Stimulated activated memory B cell treated with anti-CD40 and anti-IgM and Interleukin-4, amounts not matched to agents 10 μg/mL and 1 μg/mL and 100 μg/mL, for 72 hours (primary cell): ENCODE measurements at regions not wholly inside any gene's neighbourhood (a gene's known extent, or its start where the extent isn't known, plus 50 kb on each side); places are given as distances from the start of the nearest gene placed in this dataset.

Source experiments
- ATAC-seq: fragments of 150-1000 bp; cut with Tn5 transposase; 2 replicates; pipeline ENCODE4 v1.10.0; 2021
- H3K27ac Mint-ChIP-seq: one replicate; pipeline ENCODE4 v1.8.0; 2022; ENCODE audit warnings: mild to moderate bottlenecking, mixed read lengths
- H3K27me3 Mint-ChIP-seq: one replicate; pipeline ENCODE4 v1.8.0; 2022; ENCODE audit warnings: mixed read lengths
- H3K36me3 Mint-ChIP-seq: one replicate; pipeline ENCODE4 v1.8.0; 2022; ENCODE audit warnings: mixed read lengths
- H3K4me1 Mint-ChIP-seq: one replicate; pipeline ENCODE4 v1.8.0; 2022; ENCODE audit warnings: mixed read lengths
- H3K4me3 Mint-ChIP-seq: one replicate; pipeline ENCODE4 v1.8.0; 2022; ENCODE audit warnings: mild to moderate bottlenecking, moderate library complexity, mixed read lengths
- H3K9me3 Mint-ChIP-seq: one replicate; pipeline ENCODE4 v1.8.0; 2022; ENCODE audit warnings: mixed read lengths

DNA sequence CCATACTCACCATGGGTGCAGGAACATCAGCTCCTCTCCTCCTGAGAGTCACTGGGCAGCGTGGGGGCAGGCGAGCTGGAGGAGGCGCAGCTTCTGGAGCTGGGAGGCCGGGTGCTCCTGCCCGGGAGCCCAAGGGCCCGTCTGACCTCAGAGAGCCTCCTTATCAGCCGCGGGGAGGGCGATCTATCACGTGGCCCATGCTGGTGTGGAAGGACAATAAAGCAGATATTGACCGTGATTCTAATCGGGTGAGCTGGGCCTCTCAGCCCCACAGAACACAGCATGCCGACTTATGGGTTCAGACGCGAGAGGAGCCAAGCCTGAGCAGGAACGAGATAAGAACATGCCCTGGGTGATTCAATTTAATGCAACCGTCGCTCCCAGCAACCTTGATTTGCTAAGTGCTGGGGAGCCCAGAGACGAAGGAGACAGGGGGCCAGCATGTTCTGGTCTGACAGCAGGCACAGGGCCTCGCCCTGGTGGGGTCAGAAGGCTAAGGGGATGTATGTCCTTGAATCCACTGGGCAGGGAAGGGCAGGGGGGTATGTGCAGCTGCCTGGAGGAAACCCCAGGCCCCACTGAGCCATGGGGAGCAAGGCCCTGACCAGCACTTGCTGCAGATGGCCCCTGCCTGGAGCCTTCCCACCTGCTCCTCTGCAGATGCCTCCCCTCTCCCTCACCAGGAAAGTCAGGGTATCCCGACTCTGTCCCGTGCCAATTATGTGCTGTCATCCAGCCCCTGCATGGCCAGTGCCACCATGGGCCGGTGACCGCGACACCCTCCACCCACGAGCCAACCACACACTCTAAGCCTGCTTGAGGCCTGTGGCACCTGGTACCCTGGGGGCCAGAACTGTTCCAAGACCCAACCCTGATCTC is 95.3 kb upstream of the RET start:
- no peak overlapping the region for H3K27ac Mint-ChIP-seq
- H3K4me3 Mint-ChIP-seq = no peak overlapping the region
- H3K27me3 Mint-ChIP-seq = peaks cover 7% of the 10 kb centered on the region
- no peaks in the 10 kb centered on the region for H3K36me3 Mint-ChIP-seq
- no peaks in the 10 kb centered on the region for H3K4me1 Mint-ChIP-seq
- no peaks in the 10 kb centered on the region for H3K9me3 Mint-ChIP-seq
- no peak for ATAC-seq

DNA sequence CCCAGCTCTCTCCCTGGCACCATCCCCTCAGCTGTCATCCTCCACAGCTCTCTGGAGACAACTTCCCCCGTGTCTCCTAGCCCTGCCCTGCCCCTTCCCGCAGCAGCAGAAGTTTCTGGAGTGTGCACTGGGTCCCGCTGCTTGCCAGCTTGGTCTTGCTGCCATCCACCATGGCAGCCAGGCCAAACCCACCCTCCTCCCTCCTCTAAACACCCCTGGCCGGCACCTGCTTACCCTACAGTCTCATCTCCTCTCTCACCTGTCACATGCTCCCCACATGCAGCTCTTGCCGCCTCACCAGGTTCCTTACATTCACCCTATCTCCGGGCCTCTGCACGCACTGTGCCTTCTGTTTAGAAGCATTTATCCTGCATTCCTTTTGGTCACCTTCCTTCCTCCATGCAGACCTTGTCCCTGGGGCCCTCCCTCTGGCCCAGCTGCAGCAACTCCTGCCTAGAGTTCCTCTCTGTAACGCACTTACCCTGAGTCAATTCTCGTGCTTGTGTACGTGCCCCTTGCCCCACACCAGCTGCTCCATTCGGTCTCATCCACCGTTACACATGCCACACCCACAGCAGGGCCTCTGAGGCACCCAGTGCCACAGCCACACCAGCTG is 93.9 kb upstream of the RET start:
- ATAC-seq = no peak
- Mint-ChIP-seq H3K27me3 (peaks cover 7% of the 10 kb centered on the region), H3K27ac (no peak overlapping the region), H3K36me3 (no peaks in the 10 kb centered on the region), H3K4me1 (no peaks in the 10 kb centered on the region), H3K4me3 (no peak overlapping the region), H3K9me3 (no peaks in the 10 kb centered on the region)

DNA sequence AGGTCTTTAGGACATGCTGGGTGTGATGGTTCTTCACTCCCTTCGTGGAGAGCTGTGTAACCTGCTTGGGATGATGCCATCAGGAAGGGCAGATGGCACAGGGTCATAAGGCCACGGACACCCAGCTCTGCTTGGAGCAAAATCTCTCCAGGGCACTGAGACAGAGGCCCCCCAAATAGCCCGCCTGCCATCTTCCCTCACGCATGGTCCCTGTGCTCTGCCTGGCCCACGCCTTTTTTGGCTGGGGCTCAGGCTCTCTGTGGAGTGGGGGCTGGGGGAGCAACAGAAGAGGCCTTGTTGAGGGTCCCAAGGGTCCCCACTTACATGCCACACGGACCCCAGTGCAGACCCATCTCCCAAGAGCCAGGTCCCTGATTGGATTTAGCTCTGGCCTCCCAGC is 93.3 kb upstream of the RET start:
- no peak for ATAC-seq
- H3K27me3 Mint-ChIP-seq = peaks cover 7% of the 10 kb centered on the region
- H3K9me3 Mint-ChIP-seq = no peaks in the 10 kb centered on the region
- H3K27ac Mint-ChIP-seq = no peak overlapping the region
- no peak overlapping the region for H3K4me3 Mint-ChIP-seq
- no peaks in the 10 kb centered on the region for H3K4me1 Mint-ChIP-seq
- H3K36me3 Mint-ChIP-seq = no peaks in the 10 kb centered on the region

DNA sequence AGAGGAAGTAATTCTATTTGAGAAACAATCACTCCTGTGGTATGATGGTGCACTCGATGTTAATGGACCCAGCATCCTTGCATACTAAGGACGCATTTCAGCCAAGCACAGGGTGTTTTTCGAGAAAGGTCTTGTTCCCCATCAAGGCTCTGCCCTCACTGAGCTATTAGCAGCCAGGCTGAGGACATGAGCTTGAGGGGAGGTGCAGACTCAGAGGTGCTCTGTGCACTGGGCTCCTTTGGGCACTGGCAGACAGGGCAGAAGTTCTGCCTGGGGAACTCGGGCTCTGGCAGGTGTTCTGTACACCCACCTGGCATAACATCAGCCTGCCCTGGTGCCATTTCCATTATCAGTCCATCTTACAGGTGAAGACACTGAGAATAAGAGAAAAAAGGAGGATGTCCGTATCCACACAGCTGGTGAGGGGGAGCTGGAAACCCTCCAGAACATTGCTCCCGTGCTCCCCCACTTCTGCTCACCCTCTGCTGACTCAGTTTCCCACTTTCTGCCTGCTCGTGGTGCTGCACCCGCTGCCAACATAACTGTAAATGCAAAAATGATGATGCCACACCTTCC is 92.7 kb upstream of the RET start:
- Mint-ChIP-seq H3K4me1 (no peaks in the 10 kb centered on the region), H3K36me3 (no peaks in the 10 kb centered on the region), H3K27me3 (peaks cover 12% of the 10 kb centered on the region), H3K9me3 (no peaks in the 10 kb centered on the region), H3K4me3 (no peak overlapping the region), H3K27ac (no peak overlapping the region)
- ATAC-seq = no peak

DNA sequence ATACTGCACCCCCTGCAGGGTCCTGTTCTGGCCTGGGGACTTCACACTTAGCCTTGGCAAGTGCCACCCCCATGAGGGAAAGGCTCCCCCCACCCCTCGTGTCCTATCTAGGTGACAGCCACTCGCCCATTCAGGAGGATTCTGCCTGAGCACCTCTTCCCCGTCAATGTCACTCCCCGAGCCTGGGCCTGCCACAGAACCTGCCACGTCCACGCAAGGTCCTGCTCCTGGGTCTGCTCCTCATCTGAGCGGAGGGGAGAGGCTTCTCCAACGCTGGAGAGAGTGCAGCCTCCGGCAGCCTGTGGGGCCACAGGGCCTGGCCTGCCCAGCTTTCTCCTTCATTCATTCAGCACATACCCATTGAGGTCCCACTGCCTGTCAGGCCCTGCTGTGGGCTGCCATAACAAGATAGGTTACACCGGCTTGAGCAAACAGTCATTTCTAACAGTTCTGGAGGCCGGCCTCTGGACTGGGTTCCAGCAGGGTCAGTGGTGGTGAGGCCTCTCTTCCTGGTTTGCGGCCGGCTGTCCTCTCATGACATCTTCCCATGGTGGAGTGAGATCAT is 92.0 kb upstream of the RET start:
- Mint-ChIP-seq H3K27me3 (peaks cover 17% of the 10 kb centered on the region), H3K27ac (no peak overlapping the region), H3K9me3 (no peaks in the 10 kb centered on the region), H3K4me3 (no peak overlapping the region), H3K36me3 (no peaks in the 10 kb centered on the region), H3K4me1 (no peaks in the 10 kb centered on the region)
- ATAC-seq = no peak

DNA sequence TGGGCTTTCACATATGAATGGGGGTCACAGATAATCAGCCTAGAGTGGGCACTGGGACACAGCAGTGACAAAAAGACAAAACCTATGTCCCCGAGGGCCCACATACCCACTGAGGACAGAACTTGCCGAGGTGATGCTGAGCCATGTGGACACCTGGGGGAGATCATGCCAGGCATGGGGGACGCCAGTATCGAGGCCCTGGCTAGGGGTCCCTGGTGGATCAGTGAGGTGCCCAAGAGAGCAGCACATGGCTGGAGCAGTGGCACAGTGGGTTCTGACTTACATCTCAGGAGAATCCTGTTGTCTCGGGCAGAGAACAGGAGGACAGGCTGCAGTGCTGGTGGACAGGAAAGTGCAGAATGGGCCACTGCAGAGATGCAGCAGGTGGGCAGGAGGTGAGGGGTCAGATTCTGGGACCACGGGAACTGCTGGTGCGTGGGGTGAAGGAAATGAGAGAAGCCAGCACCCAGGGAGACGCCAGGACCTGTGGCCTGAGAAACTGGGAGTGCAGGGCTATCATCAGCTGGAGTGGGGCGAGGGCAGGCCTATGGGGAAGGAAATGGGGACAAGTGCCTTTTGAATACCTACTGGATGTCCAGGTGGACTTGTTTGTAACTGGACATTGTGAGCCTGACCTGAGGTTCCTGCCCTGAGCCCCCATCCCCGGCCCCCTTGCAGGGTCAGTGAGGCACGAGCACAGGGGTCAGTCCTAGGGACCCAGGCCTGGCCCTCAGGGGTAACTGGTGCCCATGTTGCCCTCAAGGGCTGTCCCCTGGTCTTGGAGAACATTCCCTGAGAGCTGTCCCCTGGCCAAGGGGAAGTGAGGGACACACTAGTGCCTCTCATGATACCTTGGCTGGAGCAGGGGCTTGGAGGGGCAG is 91.2 kb upstream of the RET start:
- no peaks in the 10 kb centered on the region for H3K9me3 Mint-ChIP-seq
- no peak overlapping the region for H3K4me3 Mint-ChIP-seq
- H3K36me3 Mint-ChIP-seq = no peaks in the 10 kb centered on the region
- H3K27ac Mint-ChIP-seq = no peak overlapping the region
- H3K4me1 Mint-ChIP-seq = no peaks in the 10 kb centered on the region
- peaks cover 17% of the 10 kb centered on the region for H3K27me3 Mint-ChIP-seq
- no peak for ATAC-seq

DNA sequence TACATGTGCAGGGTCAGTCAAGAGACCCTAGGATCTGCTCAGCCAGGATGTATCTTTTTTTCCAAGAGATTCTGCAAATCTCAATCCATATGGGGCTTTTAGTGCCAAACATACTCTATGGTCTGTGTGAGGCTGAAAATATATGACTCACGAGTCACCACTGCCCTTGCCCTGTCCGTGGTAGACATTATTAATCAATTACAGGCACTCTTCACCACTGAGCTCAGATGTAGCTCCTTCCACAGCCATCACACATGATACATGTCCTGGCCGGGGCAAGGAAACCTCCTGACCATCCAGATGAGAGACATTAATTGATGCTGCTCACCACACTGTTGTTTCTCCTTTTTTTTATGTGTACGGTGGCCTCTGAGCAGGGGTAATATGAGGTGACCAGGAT is 90.2 kb upstream of the RET start:
- peaks cover 17% of the 10 kb centered on the region for H3K27me3 Mint-ChIP-seq
- no peaks in the 10 kb centered on the region for H3K36me3 Mint-ChIP-seq
- H3K9me3 Mint-ChIP-seq = no peaks in the 10 kb centered on the region
- no peak overlapping the region for H3K4me3 Mint-ChIP-seq
- H3K4me1 Mint-ChIP-seq = no peaks in the 10 kb centered on the region
- no peak overlapping the region for H3K27ac Mint-ChIP-seq
- ATAC-seq = no peak

DNA sequence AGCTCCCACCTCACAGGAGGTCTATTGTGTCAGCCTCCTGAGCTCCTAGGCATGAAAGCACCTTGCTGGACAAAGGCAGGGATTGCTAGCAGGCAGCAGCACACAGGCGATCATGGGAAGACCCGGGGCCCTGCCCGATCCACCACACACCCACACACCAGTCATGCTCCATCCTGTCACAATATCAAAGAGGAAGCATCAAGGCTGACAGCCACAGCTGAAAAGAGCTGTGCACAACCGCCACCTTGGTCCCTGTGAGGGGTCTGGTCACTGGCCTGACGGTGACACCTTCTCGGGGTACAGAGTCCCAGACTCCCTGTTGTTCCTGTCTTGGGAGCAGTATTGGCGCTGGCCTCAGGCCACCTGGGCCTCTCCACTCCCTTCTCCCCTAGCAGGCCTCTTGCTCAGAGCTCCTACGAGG is 89.7 kb upstream of the RET start:
- H3K9me3 Mint-ChIP-seq = no peaks in the 10 kb centered on the region
- no peak for ATAC-seq

DNA sequence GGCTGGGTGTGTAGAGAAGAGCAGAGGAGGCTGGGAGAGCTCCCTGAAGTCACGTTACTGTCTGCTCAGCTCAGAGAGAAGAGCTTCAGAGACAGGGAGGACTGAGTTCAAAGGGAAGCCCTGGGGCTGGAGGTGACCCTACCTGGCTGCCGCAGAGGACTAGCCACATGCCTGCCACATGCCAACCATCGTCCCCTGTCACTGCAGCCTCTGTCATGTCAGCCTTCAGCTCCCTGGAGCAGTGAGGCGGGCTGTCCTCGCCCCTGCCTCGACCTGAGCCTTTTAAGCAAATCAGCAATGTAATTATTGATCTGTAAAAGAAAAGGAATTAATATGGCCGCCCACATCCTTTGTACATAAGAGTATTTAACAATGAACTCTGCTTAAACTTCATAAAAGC is 89.3 kb upstream of the RET start:
- no peaks in the 10 kb centered on the region for H3K36me3 Mint-ChIP-seq
- no peak overlapping the region for H3K27ac Mint-ChIP-seq
- H3K9me3 Mint-ChIP-seq = no peaks in the 10 kb centered on the region
- no peak overlapping the region for H3K4me3 Mint-ChIP-seq
- H3K4me1 Mint-ChIP-seq = no peaks in the 10 kb centered on the region
- H3K27me3 Mint-ChIP-seq = peaks cover 17% of the 10 kb centered on the region
- ATAC-seq = no peak

More for the DNA sequence above, 89.7 kb upstream of the RET start:
- no peak overlapping the region for H3K27ac Mint-ChIP-seq
- H3K4me3 Mint-ChIP-seq = no peak overlapping the region
- no peaks in the 10 kb centered on the region for H3K36me3 Mint-ChIP-seq
- peaks cover 17% of the 10 kb centered on the region for H3K27me3 Mint-ChIP-seq
- H3K4me1 Mint-ChIP-seq = no peaks in the 10 kb centered on the region

DNA sequence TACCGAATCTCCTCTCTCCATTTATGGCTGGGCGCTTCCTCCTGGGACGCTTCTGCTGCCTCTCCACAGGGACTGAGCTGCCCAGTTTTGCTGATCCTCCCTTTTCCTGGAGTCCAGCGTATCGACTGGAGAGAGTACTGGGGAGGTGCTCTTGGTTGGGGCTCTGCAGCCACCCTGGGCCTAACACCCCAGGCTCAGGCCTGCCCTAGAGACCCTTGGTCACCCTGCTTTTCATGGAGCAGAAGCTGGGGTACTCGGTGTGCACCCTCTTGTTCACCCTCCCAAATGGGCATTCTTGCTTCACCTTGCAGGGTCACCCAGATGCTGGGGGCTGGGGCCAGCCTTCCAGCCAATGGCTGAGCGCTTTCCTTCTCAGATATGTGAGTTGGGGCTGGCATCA is 88.8 kb upstream of the RET start:
- H3K27ac Mint-ChIP-seq = no peak overlapping the region
- H3K36me3 Mint-ChIP-seq = no peaks in the 10 kb centered on the region
- peaks cover 16% of the 10 kb centered on the region for H3K27me3 Mint-ChIP-seq
- no peaks in the 10 kb centered on the region for H3K4me1 Mint-ChIP-seq
- no peaks in the 10 kb centered on the region for H3K9me3 Mint-ChIP-seq
- ATAC-seq = no peak
- no peak overlapping the region for H3K4me3 Mint-ChIP-seq

DNA sequence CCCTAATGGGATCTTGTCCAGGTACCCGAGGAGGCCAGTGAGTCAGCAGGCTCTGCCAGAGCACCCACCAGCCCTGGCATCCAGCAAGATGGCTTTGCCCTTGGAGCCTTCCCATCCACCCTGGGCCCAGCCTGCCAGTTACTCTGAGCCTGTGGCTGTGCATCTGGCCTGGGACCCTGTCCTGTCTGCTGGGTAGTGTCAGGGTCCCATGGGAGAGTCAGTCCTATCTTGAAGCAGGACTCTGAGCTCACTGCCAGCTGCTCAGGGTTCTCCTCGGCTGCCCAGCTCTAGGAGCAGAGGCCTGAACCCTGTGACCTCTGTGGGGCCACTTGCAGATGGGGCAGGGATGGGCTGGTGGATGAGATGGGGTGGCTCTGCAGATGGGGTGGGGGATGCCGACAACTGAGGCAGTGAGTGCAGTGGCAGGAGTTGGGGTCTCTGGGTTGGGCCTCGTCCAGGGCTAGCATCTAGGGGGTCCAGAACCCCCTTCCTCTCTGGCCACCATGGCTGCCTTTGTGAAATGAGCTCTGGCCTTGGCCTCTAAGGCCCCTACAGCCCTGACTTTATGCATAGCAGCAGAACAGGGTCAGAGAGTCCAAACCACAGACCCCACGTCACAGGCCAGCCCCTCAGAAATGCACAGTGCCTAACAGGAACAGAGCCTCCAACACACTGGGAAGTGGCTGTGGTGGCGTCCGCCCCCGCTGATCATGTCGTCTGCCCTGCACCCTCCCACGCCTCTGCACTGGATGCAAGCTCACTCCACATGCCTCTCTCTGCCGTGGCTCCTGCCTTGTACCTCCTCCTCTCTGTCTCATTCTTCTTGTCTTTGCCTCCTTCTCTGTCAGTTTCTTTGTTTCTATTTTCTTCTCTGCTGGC is 88.1 kb upstream of the RET start:
- ATAC-seq = no peak
- Mint-ChIP-seq H3K4me1 (no peaks in the 10 kb centered on the region), H3K27ac (no peak overlapping the region), H3K36me3 (no peaks in the 10 kb centered on the region), H3K27me3 (peaks cover 10% of the 10 kb centered on the region), H3K9me3 (no peaks in the 10 kb centered on the region), H3K4me3 (no peak overlapping the region)

DNA sequence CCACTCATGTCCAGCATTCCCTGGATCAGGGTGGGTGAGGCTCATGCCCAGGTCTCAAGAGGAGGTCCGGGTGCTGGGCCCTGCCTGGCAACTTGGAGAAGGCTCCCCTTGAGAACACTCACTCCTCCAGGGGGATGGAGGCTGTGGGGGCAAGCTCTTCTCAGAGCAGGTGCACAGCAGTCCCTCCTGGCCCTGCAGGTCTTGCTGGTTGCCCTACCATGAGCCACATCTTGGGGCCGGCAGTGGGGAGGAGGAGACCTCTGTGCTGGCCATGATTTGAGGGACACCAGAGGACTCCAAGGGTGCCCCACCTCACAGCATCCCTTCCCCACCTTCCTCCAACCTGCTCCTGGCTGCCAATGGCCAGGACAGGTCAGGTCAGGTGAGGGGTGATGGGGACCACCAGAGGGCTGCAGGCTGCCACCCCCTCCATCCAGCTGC is 87.4 kb upstream of the RET start:
- no peaks in the 10 kb centered on the region for H3K36me3 Mint-ChIP-seq
- no peak overlapping the region for H3K27ac Mint-ChIP-seq
- no peaks in the 10 kb centered on the region for H3K9me3 Mint-ChIP-seq
- peaks cover 10% of the 10 kb centered on the region for H3K27me3 Mint-ChIP-seq
- ATAC-seq = no peak
- H3K4me1 Mint-ChIP-seq = no peaks in the 10 kb centered on the region
- no peak overlapping the region for H3K4me3 Mint-ChIP-seq

DNA sequence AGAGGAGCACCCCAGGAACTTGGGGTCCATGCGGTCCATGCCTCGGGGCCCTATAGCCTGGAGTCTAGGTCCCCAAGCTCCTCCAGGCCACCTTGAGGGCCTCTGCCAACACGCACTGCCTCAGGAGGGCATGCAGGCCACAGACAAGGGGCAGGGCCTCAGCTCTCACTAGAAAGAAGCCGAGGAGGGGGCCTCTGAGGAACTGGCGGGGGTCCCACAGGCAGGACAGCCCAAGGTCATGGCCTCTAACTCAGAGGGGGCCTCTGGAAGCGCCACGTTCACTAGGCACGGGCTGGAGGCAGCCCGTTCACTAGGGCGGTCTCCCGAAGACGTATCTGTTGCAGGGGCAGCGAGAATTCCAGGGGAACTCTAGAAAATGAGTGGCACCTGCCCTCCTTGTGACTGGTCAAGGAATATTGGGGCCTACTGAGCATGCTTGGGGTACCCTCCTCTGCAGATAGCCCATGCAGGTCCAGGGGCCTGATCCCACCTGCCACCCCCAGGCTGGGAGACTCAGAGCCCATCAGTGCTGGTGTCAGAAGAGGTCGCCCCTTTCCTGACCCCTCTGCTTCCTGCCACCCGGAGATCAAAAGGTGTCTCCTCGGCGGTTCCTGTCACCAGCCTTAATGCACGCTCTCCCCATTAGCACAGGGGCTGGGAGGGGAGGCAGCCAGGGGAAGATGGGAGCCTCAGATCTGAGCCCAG is 86.7 kb upstream of the RET start:
- Mint-ChIP-seq H3K4me1 (no peaks in the 10 kb centered on the region), H3K27ac (no peak overlapping the region), H3K9me3 (no peaks in the 10 kb centered on the region), H3K4me3 (no peak overlapping the region), H3K36me3 (no peaks in the 10 kb centered on the region), H3K27me3 (peaks cover 10% of the 10 kb centered on the region)
- ATAC-seq = no peak
